MM.1S (cell line): ENCODE measurements at regions not wholly inside any gene's neighbourhood (a gene's known extent, or its start where the extent isn't known, plus 50 kb on each side); places are given as distances from the start of the nearest gene placed in this dataset.

Experiments
- DNase-seq: peaks from one replicate; pipeline ENCODE4 v3.0.0-alpha.2; 2015
- H2AFZ ChIP-seq: fragments of 300-600 bp; sonication (generic); 2 replicates; pipeline ENCODE4 v1.6.0; 2016; ENCODE audit warnings: antibody characterized with exemption, low read length
- H3F3A ChIP-seq: fragments of 300-600 bp; sonication (generic); 2 replicates; pipeline ENCODE4 v1.6.1; 2016; ENCODE audit warnings: mild to moderate bottlenecking, antibody characterized with exemption, low read length, moderate library complexity, mixed read lengths; ENCODE audit not compliant: insufficient read depth
- H3K27ac ChIP-seq: fragments of 300-600 bp; sonication (generic); 2 replicates; pipeline ENCODE4 v1.5.1; 2016; ENCODE audit warnings: mild to moderate bottlenecking, low read length
- H3K27me3 ChIP-seq: fragments of 300-600 bp; sonication (generic); replicated peaks from 2 replicates; pipeline ENCODE4 v1.6.0; 2016; ENCODE audit warnings: low read length; ENCODE audit not compliant: insufficient read depth
- H3K36me3 ChIP-seq: fragments of 300-600 bp; sonication (generic); replicated peaks from 2 replicates; pipeline ENCODE4 v1.6.1; 2016; ENCODE audit warnings: mild to moderate bottlenecking, low read length, mixed read lengths; ENCODE audit not compliant: insufficient read depth
- H3K4me1 ChIP-seq: fragments of 300-600 bp; sonication (generic); 2 replicates; pipeline ENCODE4 v1.6.1; 2016; ENCODE audit warnings: low read length, mixed read lengths
- H3K4me2 ChIP-seq: fragments of 300-600 bp; sonication (generic); 2 replicates; pipeline ENCODE4 v1.6.0; 2016; ENCODE audit warnings: low read depth, low read length
- H3K4me3 ChIP-seq: fragments of 300-600 bp; sonication (generic); 2 replicates; pipeline ENCODE4 v1.5.1; 2016; ENCODE audit warnings: low read length, mixed read lengths
- H3K79me2 ChIP-seq: fragments of 300-600 bp; sonication (generic); 2 replicates; pipeline ENCODE4 v1.6.1; 2016; ENCODE audit warnings: mixed run types, low read length, mixed read lengths
- H3K9ac ChIP-seq: fragments of 300-600 bp; sonication (generic); 2 replicates; pipeline ENCODE4 v1.6.1; 2016; ENCODE audit warnings: low read length, mixed read lengths
- H3K9me2 ChIP-seq: fragments of 300-600 bp; sonication (generic); replicated peaks from 2 replicates; pipeline ENCODE4 v1.6.1; 2016; ENCODE audit warnings: mild to moderate bottlenecking, low read length, mixed read lengths; ENCODE audit not compliant: insufficient read depth
- H3K9me3 ChIP-seq: fragments of 300-600 bp; sonication (generic); replicated peaks from 2 replicates; pipeline ENCODE4 v1.6.1; 2016; ENCODE audit warnings: mild to moderate bottlenecking, low read length, mixed read lengths; ENCODE audit not compliant: insufficient read depth
- H4K20me1 ChIP-seq: fragments of 300-600 bp; sonication (generic); 2 replicates; pipeline ENCODE4 v1.6.1; 2016; ENCODE audit warnings: mild to moderate bottlenecking, low read length, moderate library complexity, mixed read lengths; ENCODE audit not compliant: insufficient read depth
- EZH2 ChIP-seq: fragments of 300-600 bp; sonication (generic); optimal IDR thresholded peaks from 2 replicates; pipeline ENCODE3; 2017; ENCODE audit warnings: low read depth, mild to moderate bottlenecking, antibody characterized with exemption, low read length, mixed read lengths
- EZH2phosphoT487 ChIP-seq: fragments of 300-600 bp; sonication (generic); IDR thresholded peaks from 2 replicates; pipeline ENCODE4 v1.6.1; 2018; ENCODE audit warnings: antibody characterized with exemption, low read length
- TF ChIP-seq, protein P1 (sequence below): fragments of 300-600 bp; sonication (generic); IDR thresholded peaks from 2 replicates; pipeline ENCODE4 v1.5.1; 2016; ENCODE audit warnings: antibody characterized with exemption, low read length, mixed read lengths

DNA sequence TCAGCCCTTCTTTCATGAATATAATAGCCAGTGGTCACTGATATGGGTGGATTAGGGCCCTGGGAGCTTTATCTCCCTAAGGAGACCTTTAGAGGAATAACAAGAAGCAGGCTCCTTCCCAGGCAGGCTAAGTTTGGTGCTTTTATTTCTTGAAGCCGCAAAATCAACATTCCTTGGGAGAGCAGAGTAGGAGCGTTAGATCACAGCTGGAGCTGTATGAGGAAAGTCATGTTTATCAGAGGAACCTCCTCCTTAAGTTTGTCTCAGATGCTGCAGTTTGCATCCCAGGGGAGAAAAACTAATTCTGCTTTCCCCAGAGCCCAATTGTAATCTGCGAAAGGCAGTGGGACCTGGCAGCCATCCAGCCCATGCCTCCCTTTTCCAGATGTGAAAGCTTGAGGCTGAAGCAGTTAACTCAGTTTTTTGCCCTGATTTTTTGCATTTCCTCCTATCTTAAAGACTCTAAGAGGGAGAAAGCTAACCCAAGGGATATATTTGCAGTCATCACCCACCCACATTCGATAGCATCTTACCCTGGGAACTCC, 186.0 kb upstream of the FRMPD4 start:
- H3K27me3 ChIP-seq, result no peaks in the 10 kb centered on the region
- no peak overlapping the region for H2AFZ ChIP-seq
- H3K27ac ChIP-seq, result no peak overlapping the region
- no peak overlapping the region for H3K9ac ChIP-seq
- H3K4me1 ChIP-seq, result 0 out of 2 replicates have a peak, but pooled peaks cover 4% of the 10 kb centered on the region
- no peak overlapping the region for H3K4me3 ChIP-seq
- H3K9me2 ChIP-seq, result no peaks in the 10 kb centered on the region
- no peaks in the 10 kb centered on the region for H4K20me1 ChIP-seq
- H3F3A ChIP-seq, result no peaks in the 10 kb centered on the region
- no peak for DNase-seq
- no peaks in the 10 kb centered on the region for H3K36me3 ChIP-seq
- TF ChIP-seq, protein P1, sequence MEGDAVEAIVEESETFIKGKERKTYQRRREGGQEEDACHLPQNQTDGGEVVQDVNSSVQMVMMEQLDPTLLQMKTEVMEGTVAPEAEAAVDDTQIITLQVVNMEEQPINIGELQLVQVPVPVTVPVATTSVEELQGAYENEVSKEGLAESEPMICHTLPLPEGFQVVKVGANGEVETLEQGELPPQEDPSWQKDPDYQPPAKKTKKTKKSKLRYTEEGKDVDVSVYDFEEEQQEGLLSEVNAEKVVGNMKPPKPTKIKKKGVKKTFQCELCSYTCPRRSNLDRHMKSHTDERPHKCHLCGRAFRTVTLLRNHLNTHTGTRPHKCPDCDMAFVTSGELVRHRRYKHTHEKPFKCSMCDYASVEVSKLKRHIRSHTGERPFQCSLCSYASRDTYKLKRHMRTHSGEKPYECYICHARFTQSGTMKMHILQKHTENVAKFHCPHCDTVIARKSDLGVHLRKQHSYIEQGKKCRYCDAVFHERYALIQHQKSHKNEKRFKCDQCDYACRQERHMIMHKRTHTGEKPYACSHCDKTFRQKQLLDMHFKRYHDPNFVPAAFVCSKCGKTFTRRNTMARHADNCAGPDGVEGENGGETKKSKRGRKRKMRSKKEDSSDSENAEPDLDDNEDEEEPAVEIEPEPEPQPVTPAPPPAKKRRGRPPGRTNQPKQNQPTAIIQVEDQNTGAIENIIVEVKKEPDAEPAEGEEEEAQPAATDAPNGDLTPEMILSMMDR, result no peak
- TF ChIP-seq EZH2, result no peak
- TF ChIP-seq EZH2phosphoT487, result no peak
- no peak overlapping the region for H3K4me2 ChIP-seq
- no peaks in the 10 kb centered on the region for H3K9me3 ChIP-seq
- no peaks in the 10 kb centered on the region for H3K79me2 ChIP-seq

DNA sequence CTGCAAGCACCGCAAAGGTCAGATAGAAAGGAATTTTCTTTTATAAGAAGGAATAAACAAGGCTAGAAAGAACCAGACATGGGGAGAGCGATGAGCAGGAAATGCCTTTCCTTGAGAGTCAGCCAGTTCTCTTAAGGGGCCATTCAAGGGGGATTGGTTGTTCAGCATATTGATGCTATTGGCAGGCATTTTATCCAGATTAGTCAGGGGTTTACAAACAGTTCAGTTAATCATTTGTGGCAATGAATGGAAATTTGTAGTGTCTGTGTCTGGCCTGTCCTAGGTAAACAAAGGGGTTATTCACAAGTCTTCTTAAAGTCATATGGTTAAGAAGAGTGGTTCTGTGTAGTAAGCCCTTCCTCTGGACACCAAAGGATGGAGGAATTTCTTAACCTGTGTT, 184.7 kb upstream of the FRMPD4 start:
- Histone ChIP-seq H3K36me3 (no peaks in the 10 kb centered on the region), H3F3A (no peaks in the 10 kb centered on the region), H2AFZ (no peak overlapping the region), H3K9me3 (no peaks in the 10 kb centered on the region), H4K20me1 (no peaks in the 10 kb centered on the region), H3K4me1 (0 out of 2 replicates have a peak, but pooled peaks cover 4% of the 10 kb centered on the region), H3K27ac (no peak overlapping the region), H3K9me2 (no peaks in the 10 kb centered on the region), H3K4me2 (no peak overlapping the region), H3K79me2 (no peaks in the 10 kb centered on the region), H3K27me3 (no peaks in the 10 kb centered on the region), H3K9ac (no peak overlapping the region), H3K4me3 (no peak overlapping the region)
- no peak for TF ChIP-seq EZH2phosphoT487
- no peak for TF ChIP-seq EZH2
- TF ChIP-seq, protein P1, result no peak
- no peak for DNase-seq

DNA sequence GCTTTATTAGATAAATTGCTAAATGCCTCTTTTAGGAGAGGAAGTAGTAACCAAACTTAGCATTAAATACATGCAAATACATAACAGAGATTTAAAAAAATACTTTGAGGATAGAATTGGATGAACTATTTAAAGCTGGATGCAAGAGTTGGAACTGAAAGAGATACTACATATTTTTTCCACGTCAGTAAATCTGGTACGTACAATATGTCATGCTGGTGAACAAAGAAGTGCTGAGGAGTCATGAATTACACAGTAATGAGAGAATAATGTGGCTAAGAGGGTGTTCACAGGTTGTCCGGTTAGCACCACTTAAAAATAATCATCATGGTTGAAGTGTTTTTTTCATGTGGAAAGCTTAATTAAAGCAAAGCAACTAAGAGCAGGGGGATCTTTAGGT, 184.1 kb upstream of the FRMPD4 start:
- H4K20me1 ChIP-seq, result no peaks in the 10 kb centered on the region
- no peak overlapping the region for H3K9ac ChIP-seq
- H2AFZ ChIP-seq, result no peak overlapping the region
- H3K9me3 ChIP-seq, result no peaks in the 10 kb centered on the region
- no peaks in the 10 kb centered on the region for H3K36me3 ChIP-seq
- H3F3A ChIP-seq, result no peaks in the 10 kb centered on the region
- TF ChIP-seq EZH2 (no peak), EZH2phosphoT487 (no peak)
- TF ChIP-seq, protein P1, result no peak
- no peaks in the 10 kb centered on the region for H3K79me2 ChIP-seq
- H3K27ac ChIP-seq, result no peak overlapping the region
- no peak overlapping the region for H3K4me3 ChIP-seq
- no peaks in the 10 kb centered on the region for H3K27me3 ChIP-seq
- H3K9me2 ChIP-seq, result no peaks in the 10 kb centered on the region
- no peak overlapping the region for H3K4me2 ChIP-seq
- H3K4me1 ChIP-seq, result no peaks in the 10 kb centered on the region
- no peak for DNase-seq
